Erythroblast (primary cell): ENCODE measurements at regions not wholly inside any gene's neighbourhood (a gene's known extent, or its start where the extent isn't known, plus 50 kb on each side); places are given as distances from the start of the nearest gene placed in this dataset.

Experiments used
- DNase-seq, 2 experiments: peaks; one replicate each; lab custom pipeline; 2025; lab: John Stamatoyannopoulos, UW
- GATA1 ChIP-seq: IDR thresholded peaks from 2 replicates; pipeline ENCODE4 v1.6.1; 2011; ENCODE audit warnings: low read depth, mild to moderate bottlenecking, control low read depth, low read length, moderate library complexity
- POLR2A ChIP-seq: IDR thresholded peaks from 2 replicates; pipeline ENCODE4 v1.6.1; 2011; ENCODE audit warnings: mild to moderate bottlenecking, low read length

GRCh38 chr9:1455766-1456165, 405.6 kb downstream of the DMRT2 start:
- no peak for DNase-seq
- TF ChIP-seq GATA1 (no peak), POLR2A (no peak)

DNA sequence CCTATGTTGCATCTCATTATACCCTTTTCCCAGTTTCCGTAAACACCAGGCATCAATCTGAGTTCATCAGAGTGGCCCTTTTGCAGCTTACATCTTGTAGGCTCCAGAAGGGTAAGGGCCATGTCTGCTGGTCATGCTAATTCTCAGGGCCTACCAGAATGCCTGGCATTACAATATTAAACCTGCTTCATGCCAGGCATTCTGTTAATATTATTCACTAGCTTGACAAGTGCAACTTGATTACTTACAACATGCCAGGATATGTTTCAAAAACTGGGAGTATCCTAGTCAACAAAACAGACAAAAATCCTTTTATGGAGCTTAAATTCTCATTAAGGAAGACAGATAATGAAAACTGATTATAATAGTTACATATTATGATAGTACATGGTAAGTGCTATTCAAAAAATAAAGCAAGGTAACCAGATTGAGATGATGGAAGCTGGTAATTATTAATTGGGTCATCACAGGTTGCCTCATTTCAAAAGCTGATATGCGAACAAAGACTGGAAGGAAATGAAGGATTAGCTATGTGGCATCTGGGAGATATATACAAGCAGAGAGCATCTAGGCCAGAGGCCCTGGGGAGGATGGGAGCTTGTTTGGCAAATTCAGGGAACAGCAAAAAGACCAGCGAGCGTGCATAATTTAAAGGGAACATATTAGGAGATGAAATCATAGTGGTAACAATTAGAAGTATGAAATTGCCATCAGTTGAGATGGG, 406.3 kb downstream of the DMRT2 start:
- no peak for TF ChIP-seq POLR2A
- DNase-seq: no peak

DNA sequence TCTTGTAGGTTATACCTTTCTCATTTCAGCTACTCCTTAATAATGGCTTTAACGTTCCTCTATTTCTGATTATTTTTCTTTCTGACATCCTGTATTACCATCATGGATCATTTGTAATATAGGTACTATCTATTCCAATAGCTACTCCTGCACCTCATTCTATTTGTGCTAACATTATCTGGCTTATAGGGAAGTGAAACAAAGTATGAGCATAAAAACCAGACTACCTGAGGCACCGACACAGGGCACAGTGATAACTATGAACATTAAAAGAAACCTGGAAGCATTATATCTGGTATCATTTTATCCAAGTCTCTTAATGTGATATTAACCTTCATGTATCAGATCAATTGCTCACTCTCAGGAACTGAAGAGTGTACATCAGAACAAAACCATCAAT, 407.3 kb downstream of the DMRT2 start:
- DNase-seq: no peak
- TF ChIP-seq POLR2A: no peak
- TF ChIP-seq GATA1: no peak

- DNase-seq: peak in 1 of 2 experiments; percentile 35
- no peak for TF ChIP-seq POLR2A
- TF ChIP-seq GATA1: no peak
Measured at GRCh38 chr9:1458503-1458902, 408.3 kb downstream of the DMRT2 start.

DNA sequence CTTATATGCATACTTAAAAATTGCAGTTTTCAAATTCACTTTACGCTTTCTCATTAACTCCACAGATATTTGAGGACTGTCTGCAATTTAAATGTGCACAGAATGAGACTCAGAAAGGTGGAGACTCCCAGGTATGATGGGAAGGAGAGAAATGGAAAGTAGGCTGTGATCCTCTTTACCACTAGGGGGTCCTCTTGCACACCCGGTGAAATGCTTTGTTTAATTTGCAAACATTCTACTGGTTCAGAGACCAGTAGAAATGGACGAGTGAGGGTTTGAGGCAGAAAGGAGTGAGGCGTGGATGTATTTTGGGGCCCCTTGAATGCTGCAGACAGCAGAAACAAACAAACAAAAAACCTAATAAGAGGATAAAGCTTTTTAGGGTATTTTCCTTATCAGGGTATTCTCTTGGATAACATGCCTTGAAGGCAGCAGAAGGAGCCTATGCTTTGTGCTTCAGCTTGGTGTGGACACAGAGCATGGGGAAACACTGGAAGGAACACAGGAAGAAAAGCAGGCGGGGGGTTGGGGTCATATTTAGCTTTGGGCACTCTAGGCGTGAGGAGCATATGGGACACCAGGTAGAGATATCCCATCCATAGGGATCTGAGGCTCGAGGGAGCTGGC, 410.1 kb downstream of the DMRT2 start:
- TF ChIP-seq GATA1: no peak
- no peak for TF ChIP-seq POLR2A
- peak in 1 of 2 experiments; percentile 16 for DNase-seq

DNA sequence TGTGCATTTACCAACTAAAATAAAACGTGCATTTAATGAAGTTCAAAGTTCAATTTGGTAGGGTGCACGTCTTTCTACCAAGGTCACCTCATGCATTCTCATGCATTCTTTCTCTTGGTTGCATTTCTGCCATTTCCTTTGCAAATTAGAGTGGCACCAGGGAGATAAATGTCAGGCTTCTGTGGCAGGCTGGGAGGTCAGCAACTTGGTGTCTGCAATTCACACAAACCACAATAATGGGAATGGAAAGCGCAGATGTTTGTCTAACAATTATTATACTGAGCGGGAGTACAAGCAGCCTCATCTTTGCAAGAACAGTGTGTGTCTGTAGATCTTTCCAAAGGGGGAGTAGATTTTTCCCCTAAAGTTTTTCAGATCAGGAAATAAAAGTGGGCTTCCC, 411.7 kb downstream of the DMRT2 start:
- no peak for DNase-seq
- TF ChIP-seq POLR2A (no peak), GATA1 (no peak)

GRCh38 chr9:1462626-1463308, 412.6 kb downstream of the DMRT2 start:
- TF ChIP-seq POLR2A (no peak), GATA1 (no peak)
- DNase-seq: no peak

DNA sequence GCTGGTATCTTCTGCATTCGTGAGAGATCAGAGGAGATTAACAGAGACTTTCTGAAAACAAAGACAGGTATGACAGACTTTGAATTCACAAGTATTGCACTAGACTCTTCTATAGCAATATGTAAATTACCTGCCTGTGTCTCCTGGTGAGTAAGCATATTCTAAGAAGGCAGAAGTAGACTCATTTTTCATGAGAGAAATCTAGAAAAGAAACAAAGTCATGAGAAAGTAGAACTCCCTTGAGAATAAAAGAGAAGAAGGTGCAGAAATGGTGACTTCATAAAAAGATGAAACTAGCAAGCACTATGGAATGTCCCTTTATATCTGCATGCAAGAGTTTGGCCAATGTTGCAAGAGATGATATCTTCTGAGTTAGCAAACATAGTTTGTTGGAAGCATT, 419.8 kb downstream of the DMRT2 start:
- TF ChIP-seq GATA1: no peak
- TF ChIP-seq POLR2A: no peak
- no peak for DNase-seq

DNA sequence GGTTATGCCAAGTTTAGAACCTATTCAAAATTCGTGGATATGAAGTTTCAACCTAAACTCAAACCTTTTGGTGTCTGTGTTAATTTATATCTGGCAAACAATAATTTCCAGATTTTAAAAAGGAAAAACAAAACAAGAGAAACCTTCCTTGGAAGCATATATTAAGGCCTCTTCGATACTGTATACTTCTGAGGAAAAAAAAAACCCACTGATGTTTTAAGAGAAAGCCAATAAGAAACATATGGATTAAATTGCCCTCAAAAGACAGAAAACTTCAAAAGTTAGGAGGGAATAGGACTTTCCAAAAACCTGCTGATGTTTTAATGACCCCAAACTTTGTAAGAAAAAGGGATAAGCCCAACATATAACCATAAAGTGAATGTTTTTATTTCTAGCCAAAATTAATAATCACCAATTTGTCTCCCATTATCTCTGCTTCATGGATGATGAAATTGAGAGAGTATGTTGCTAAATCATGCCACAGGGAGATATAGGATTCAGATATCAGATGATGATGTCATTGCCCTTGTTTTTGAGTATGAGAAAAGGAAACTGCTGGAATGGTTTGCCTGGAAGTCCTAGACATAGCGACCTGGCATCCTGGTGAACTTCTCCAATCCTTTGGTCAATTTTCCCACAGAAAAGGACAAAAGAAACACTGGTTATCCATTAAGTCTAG, 423.9 kb downstream of the DMRT2 start:
- DNase-seq: no peak
- TF ChIP-seq GATA1 (no peak), POLR2A (no peak)

- no peak for DNase-seq
- no peak for TF ChIP-seq POLR2A
- TF ChIP-seq GATA1: no peak
Measured at GRCh38 chr9:1474671-1475070, 424.5 kb downstream of the DMRT2 start.

- no peak for DNase-seq
- no peak for TF ChIP-seq POLR2A
- no peak for TF ChIP-seq GATA1
Measured at GRCh38 chr9:1490341-1491232, 440.4 kb downstream of the DMRT2 start.

- DNase-seq: no peak
- TF ChIP-seq GATA1: no peak
- no peak for TF ChIP-seq POLR2A
Measured at GRCh38 chr9:1492156-1492555, 442.0 kb downstream of the DMRT2 start.
